T-helper 17 cell (primary cell): ENCODE measurements at regions not wholly inside any gene's neighbourhood (a gene's known extent, or its start where the extent isn't known, plus 50 kb on each side); places are given as distances from the start of the nearest gene placed in this dataset.

Experiments used
- ATAC-seq: fragments of 150-1000 bp; cut with Tn5 transposase; 2 replicates; pipeline ENCODE4 v1.10.0; 2021; ENCODE audit warnings: mild to moderate bottlenecking, moderate library complexity
- DNase-seq, 3 donors: peaks; one replicate each; pipeline versions ENCODE4 v3.0.0 to v3.0.0-alpha.2; 2020 to 2021
- H3K9me3 ChIP-seq: one replicate; pipeline ENCODE4 v1.7.0; 2013; ENCODE audit warnings: low read length, mild to moderate bottlenecking; ENCODE audit not compliant: control insufficient read depth, poor library complexity, severe bottlenecking
- H3K27ac Mint-ChIP-seq: one replicate; pipeline ENCODE4 v1.8.0; 2022; ENCODE audit warnings: mild to moderate bottlenecking, moderate library complexity, mixed read lengths
- H3K27me3 Mint-ChIP-seq: one replicate; pipeline ENCODE4 v1.8.0; 2022; ENCODE audit warnings: mixed read lengths
- H3K36me3 Mint-ChIP-seq: one replicate; pipeline ENCODE4 v1.8.0; 2022; ENCODE audit warnings: low read depth, mixed read lengths
- H3K4me1 Mint-ChIP-seq: one replicate; pipeline ENCODE4 v1.8.0; 2022; ENCODE audit warnings: mild to moderate bottlenecking, mixed read lengths
- H3K4me3 Mint-ChIP-seq: one replicate; pipeline ENCODE4 v1.8.0; 2022; ENCODE audit warnings: mild to moderate bottlenecking, moderate library complexity, mixed read lengths

- no peak for ATAC-seq
- no peaks in the 10 kb centered on the region for H3K9me3 ChIP-seq
- peaks cover 2% of the 10 kb centered on the region for H3K36me3 Mint-ChIP-seq
- DNase-seq, result no peak
- no peak overlapping the region for H3K4me3 Mint-ChIP-seq
- H3K27ac Mint-ChIP-seq, result no peak overlapping the region
- H3K27me3 Mint-ChIP-seq, result peaks cover 34% of the 10 kb centered on the region
- H3K4me1 Mint-ChIP-seq, result no peaks in the 10 kb centered on the region
These were observed 56.0 kb downstream of the PLK2 start for GRCh38 chr5:58403822-58404433.

DNA sequence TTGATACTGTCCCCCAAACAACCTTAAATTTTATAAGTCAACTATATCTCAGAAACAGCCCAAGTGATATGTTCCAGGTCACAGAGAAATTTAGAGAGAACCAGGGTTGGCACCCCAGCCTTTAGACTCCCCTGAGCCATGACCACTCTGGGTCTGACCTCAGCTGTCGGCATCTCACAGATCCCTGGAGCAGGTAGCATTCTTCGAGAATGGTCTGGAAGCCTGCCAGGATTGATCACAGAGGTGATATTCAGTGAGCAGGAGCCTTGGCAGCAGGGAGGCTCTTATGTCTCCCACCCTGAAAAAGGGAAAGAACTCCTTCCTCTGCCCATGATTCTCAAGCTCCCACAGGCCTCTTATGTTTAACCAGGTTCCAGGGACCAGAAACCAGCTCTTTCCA, 58.2 kb downstream of the PLK2 start:
- no peak for DNase-seq
- peaks cover 2% of the 10 kb centered on the region for H3K4me1 Mint-ChIP-seq

DNA sequence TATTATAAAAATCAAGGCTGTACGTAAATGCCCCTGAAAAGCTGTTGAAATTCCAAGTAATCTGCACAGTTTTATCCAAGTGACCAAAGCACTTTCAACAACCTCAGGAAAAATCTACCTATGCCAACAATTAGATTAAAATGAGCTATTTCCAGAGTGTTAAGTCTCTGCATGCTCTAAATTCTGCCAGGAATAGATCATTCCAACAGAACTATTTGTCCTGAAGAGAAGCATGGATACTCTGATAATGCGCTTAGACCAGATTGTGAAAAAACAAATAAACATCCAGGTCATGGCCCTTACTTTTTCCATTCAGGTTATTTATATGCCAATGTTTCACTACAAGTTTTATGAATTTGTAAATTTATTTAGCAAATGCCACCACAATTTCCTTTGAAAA, 59.1 kb downstream of the PLK2 start:
- Mint-ChIP-seq H3K27me3 (peaks cover 18% of the 10 kb centered on the region), H3K27ac (no peak overlapping the region), H3K4me3 (no peak overlapping the region), H3K4me1 (peaks cover 2% of the 10 kb centered on the region), H3K36me3 (no peaks in the 10 kb centered on the region)
- no peak for ATAC-seq
- H3K9me3 ChIP-seq, result no peaks in the 10 kb centered on the region
- no peak for DNase-seq

More for the DNA sequence above, 58.2 kb downstream of the PLK2 start:
- no peak overlapping the region for H3K27ac Mint-ChIP-seq
- no peaks in the 10 kb centered on the region for H3K36me3 Mint-ChIP-seq
- ATAC-seq, result no peak
- no peaks in the 10 kb centered on the region for H3K9me3 ChIP-seq
- no peak overlapping the region for H3K4me3 Mint-ChIP-seq
- peaks cover 18% of the 10 kb centered on the region for H3K27me3 Mint-ChIP-seq

- Mint-ChIP-seq H3K27me3 (peaks cover 18% of the 10 kb centered on the region), H3K27ac (no peak overlapping the region), H3K36me3 (no peaks in the 10 kb centered on the region), H3K4me1 (peaks cover 2% of the 10 kb centered on the region), H3K4me3 (no peak overlapping the region)
- ATAC-seq (no peak), DNase-seq (no peak)
- H3K9me3 ChIP-seq, result no peaks in the 10 kb centered on the region
These were observed 59.9 kb downstream of the PLK2 start for GRCh38 chr5:58399951-58400350.

GRCh38 chr5:58394339-58394738, 65.5 kb downstream of the PLK2 start:
- ATAC-seq, result no peak
- peaks cover 2% of the 10 kb centered on the region for H3K4me1 Mint-ChIP-seq
- no peaks in the 10 kb centered on the region for H3K36me3 Mint-ChIP-seq
- no peaks in the 10 kb centered on the region for H3K9me3 ChIP-seq
- no peak overlapping the region for H3K4me3 Mint-ChIP-seq
- DNase-seq, result no peak
- no peak overlapping the region for H3K27ac Mint-ChIP-seq
- H3K27me3 Mint-ChIP-seq, result peaks cover 15% of the 10 kb centered on the region

DNA sequence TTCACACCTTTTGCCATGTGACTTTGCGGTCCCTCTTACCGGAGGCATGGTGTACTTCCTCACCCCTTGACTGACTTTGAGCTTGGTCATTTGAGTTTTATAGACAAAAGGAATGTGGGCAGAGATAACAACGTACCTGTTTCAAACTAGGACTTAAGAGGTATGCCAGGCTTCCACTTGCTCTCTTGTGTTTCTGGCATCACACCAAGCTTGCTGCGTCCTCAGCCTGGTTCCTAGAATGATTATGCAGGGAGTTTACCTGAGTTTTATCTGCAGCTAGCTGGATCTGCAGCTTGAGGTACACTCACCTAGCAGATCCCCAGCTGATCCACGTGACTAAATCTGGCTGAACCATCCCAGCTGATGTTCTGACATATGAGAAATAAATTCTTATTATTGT, 66.2 kb downstream of the PLK2 start:
- no peak for DNase-seq
- Mint-ChIP-seq H3K27ac (no peak overlapping the region), H3K4me1 (peaks cover 2% of the 10 kb centered on the region), H3K36me3 (no peaks in the 10 kb centered on the region), H3K4me3 (no peak overlapping the region), H3K27me3 (peaks cover 15% of the 10 kb centered on the region)
- ATAC-seq, result no peak
- no peaks in the 10 kb centered on the region for H3K9me3 ChIP-seq

DNA sequence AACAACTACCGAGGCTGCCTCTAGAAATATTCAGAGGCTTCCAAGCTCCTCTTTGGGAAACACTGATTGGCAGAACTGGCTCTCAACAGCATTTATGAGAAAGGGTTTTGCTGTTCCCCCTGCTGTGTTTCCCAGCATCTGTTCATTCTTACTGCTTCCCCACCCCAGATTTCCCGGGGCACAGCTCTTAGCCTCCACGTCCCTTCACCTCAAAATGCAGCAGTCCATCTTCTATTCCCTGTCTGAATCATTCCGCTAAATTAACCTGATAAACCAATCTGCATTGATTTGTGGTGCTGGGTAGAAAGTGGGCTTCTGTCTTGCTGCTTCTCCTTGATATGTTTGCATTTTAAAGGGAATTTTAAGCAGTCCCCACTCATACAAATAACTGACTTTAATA, 67.4 kb downstream of the PLK2 start:
- H3K4me3 Mint-ChIP-seq, result no peak overlapping the region
- H3K27me3 Mint-ChIP-seq, result peaks cover 15% of the 10 kb centered on the region
- H3K4me1 Mint-ChIP-seq, result peaks cover 2% of the 10 kb centered on the region
- H3K27ac Mint-ChIP-seq, result no peak overlapping the region
- ATAC-seq (no peak), DNase-seq (no peak)
- H3K36me3 Mint-ChIP-seq, result no peaks in the 10 kb centered on the region
- H3K9me3 ChIP-seq, result no peaks in the 10 kb centered on the region

DNA sequence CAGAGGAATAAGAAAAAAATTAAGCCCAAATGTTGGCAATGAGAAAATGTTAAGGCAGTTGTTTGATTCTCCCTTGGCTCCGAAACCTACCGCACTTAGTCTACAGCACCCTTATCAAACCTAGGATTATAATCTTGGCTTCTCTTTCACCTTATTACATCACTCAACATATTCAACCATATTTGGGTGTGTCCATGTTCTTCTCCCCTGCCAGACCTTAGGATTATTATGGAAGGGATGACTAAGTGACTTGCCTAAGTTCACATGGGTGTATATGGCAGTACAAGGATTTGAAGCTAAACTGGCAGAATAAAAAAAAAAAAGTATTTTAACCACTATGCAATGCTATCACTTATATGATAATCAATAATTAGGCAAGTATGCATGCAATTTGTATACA, 76.4 kb downstream of the PLK2 start:
- peaks cover 5% of the 10 kb centered on the region for H3K9me3 ChIP-seq
- ATAC-seq (no peak), DNase-seq (no peak)
- H3K36me3 Mint-ChIP-seq, result no peaks in the 10 kb centered on the region
- H3K4me3 Mint-ChIP-seq, result no peak overlapping the region
- H3K27me3 Mint-ChIP-seq, result peaks cover 5% of the 10 kb centered on the region
- no peak overlapping the region for H3K27ac Mint-ChIP-seq
- no peaks in the 10 kb centered on the region for H3K4me1 Mint-ChIP-seq

DNA sequence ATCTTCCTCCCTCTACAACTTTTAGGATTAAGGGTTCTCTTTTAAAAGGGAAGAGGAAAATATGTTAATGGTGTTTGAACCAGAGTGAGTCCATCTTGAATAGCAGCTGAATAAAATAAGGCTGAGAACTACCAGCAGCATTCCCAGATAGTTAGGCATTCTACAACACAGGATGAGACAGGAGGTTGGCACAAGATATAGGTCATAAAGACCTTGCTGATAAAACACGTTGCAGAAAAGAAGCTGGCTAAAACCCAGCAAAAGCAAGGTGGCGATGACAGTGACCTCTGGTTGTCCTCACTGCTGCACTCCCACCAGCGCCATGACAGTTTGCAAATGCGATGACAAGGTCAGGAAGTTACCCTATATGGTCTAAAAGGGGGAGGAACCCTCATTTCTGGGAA, 77.8 kb downstream of the PLK2 start:
- no peaks in the 10 kb centered on the region for H3K4me1 Mint-ChIP-seq
- no peak for DNase-seq
- H3K27ac Mint-ChIP-seq, result no peak overlapping the region
- H3K9me3 ChIP-seq, result peaks cover 7% of the 10 kb centered on the region
- no peak for ATAC-seq
- no peak overlapping the region for H3K4me3 Mint-ChIP-seq
- H3K27me3 Mint-ChIP-seq, result peaks cover 5% of the 10 kb centered on the region
- no peaks in the 10 kb centered on the region for H3K36me3 Mint-ChIP-seq

DNA sequence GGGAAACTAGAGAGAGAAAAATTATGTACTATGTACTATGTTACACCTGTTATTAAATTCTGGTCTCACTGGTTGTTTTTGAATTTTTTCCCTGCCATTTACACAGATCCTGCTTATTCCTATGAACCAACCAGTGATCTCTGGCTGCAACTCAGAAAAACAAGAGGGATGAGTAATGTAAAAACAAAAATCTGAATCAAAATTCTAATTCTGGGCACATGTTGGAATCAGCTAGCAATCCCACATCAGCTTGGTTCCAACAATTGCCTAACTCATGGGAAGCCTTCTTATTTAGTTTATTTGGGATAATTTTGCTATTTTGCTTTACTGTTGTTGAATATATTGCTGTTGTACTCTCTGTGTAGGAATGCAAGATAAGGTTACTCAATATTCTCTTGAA, 78.3 kb downstream of the PLK2 start:
- H3K27ac Mint-ChIP-seq, result no peak overlapping the region
- no peaks in the 10 kb centered on the region for H3K36me3 Mint-ChIP-seq
- no peaks in the 10 kb centered on the region for H3K4me1 Mint-ChIP-seq
- peaks cover 5% of the 10 kb centered on the region for H3K27me3 Mint-ChIP-seq
- DNase-seq (no peak), ATAC-seq (no peak)
- peaks cover 7% of the 10 kb centered on the region for H3K9me3 ChIP-seq
- H3K4me3 Mint-ChIP-seq, result no peak overlapping the region

DNA sequence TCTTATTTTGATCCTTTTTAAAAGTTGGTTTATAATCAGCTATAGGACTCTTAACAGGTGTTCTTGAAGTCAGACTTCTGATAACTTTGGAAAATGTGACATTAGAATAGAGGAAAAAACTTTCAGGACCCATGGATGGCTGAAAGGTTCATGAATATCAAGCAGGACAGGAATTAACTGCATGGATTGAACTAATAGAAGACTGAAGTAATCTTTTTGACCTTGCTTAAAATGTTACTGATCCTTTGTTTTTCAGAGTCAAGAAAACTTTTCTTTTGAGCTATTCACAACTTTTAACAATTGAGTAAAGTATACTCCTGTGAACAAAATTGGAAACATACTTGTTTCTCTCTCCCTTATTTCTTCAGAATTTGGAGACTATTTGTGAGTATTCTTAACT, 79.2 kb downstream of the PLK2 start:
- Mint-ChIP-seq H3K4me3 (no peak overlapping the region), H3K27me3 (peaks cover 5% of the 10 kb centered on the region), H3K36me3 (no peaks in the 10 kb centered on the region), H3K27ac (no peak overlapping the region), H3K4me1 (no peaks in the 10 kb centered on the region)
- peaks cover 7% of the 10 kb centered on the region for H3K9me3 ChIP-seq
- DNase-seq (no peak), ATAC-seq (no peak)

- DNase-seq, result no peak
- Mint-ChIP-seq H3K4me1 (no peaks in the 10 kb centered on the region), H3K36me3 (no peaks in the 10 kb centered on the region)
These were observed 81.1 kb downstream of the PLK2 start for GRCh38 chr5:58378613-58379390.

DNA sequence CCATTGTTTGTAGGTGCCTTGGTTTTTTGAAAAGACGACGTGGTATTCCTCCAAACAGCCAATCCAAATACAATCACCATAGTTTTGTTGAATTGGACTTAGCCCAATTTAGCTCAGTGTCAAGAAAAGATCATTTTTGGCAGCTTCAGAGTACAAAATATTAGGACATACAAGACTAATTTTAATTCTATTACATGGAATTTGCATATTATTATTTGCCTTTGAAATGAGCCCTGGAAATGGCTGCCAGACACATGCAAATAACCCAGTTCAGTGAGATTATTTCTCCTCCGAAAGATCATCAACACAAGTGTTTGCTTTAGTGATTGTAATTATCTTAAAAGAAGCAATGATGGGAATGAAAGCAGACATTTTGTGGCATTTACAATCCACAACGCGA, 89.3 kb downstream of the PLK2 start:
- no peaks in the 10 kb centered on the region for H3K9me3 ChIP-seq
- no peak for DNase-seq
- ATAC-seq, result no peak
- Mint-ChIP-seq H3K36me3 (no peaks in the 10 kb centered on the region), H3K27ac (no peak overlapping the region), H3K4me1 (no peaks in the 10 kb centered on the region), H3K4me3 (no peak overlapping the region), H3K27me3 (peaks cover 12% of the 10 kb centered on the region)

More at GRCh38 chr5:58378613-58379390, 81.1 kb downstream of the PLK2 start:
- H3K9me3 ChIP-seq, result peaks cover 7% of the 10 kb centered on the region
- Mint-ChIP-seq H3K4me3 (no peak overlapping the region), H3K27me3 (peaks cover 5% of the 10 kb centered on the region), H3K27ac (no peak overlapping the region)
- no peak for ATAC-seq
